ENCODE measurements at regions not wholly inside any gene's neighbourhood (a gene's known extent, or its start where the extent isn't known, plus 50 kb on each side); places are given as distances from the start of the nearest gene placed in this dataset.

GRCh38 chr7:85630904-85631600 is 444.2 kb upstream of the SEMA3D start:
- DNase-seq: no peak

- no peak for DNase-seq
Observed at GRCh38 chr7:85627791-85628586, 441.1 kb upstream of the SEMA3D start.

GRCh38 chr7:85622059-85622458 is 435.2 kb upstream of the SEMA3D start:
- no peak for DNase-seq

- no peak for DNase-seq
Observed at GRCh38 chr7:85620936-85621685, 434.3 kb upstream of the SEMA3D start.

- DNase-seq: no peak
Observed at GRCh38 chr7:85619236-85619635, 432.4 kb upstream of the SEMA3D start.

- no peak for DNase-seq
Observed at GRCh38 chr7:85614684-85615083, 427.8 kb upstream of the SEMA3D start.

GRCh38 chr7:85612514-85612913 is 425.7 kb upstream of the SEMA3D start:
- DNase-seq: no peak

GRCh38 chr7:85608804-85609203 is 421.9 kb upstream of the SEMA3D start:
- DNase-seq: no peak

- DNase-seq: no peak
Observed at GRCh38 chr7:85602196-85602595, 415.3 kb upstream of the SEMA3D start.

- DNase-seq: no peak
Observed at GRCh38 chr7:85600395-85600794, 413.5 kb upstream of the SEMA3D start.

GRCh38 chr7:85596827-85597226 is 410.0 kb upstream of the SEMA3D start:
- DNase-seq: no peak

- no peak for DNase-seq
Observed at GRCh38 chr7:85595750-85596178, 408.9 kb upstream of the SEMA3D start.

GRCh38 chr7:85593355-85593754 is 406.5 kb upstream of the SEMA3D start:
- no peak for DNase-seq

- no peak for DNase-seq
Observed at GRCh38 chr7:85587785-85588184, 400.9 kb upstream of the SEMA3D start.

- DNase-seq: no peak
Observed at GRCh38 chr7:85586091-85586490, 399.2 kb upstream of the SEMA3D start.

- DNase-seq: no peak
Observed at GRCh38 chr7:85583131-85583953, 396.5 kb upstream of the SEMA3D start.

- no peak for DNase-seq
Observed at GRCh38 chr7:85573844-85574243, 387.0 kb upstream of the SEMA3D start.

- DNase-seq: no peak
Observed at GRCh38 chr7:85573346-85573745, 386.5 kb upstream of the SEMA3D start.

- DNase-seq: no peak
Observed at GRCh38 chr7:85570898-85571297, 384.0 kb upstream of the SEMA3D start.

GRCh38 chr7:85567983-85568382 is 381.1 kb upstream of the SEMA3D start:
- no peak for DNase-seq

- DNase-seq: no peak
Observed at GRCh38 chr7:85566095-85566794, 379.4 kb upstream of the SEMA3D start.

- no peak for DNase-seq
Observed at GRCh38 chr7:85565276-85565675, 378.4 kb upstream of the SEMA3D start.

All from NCI-H187 (cell line).